ENCODE measurements at regions not wholly inside any gene's neighbourhood (a gene's known extent, or its start where the extent isn't known, plus 50 kb on each side); places are given as distances from the start of the nearest gene placed in this dataset.

DNA sequence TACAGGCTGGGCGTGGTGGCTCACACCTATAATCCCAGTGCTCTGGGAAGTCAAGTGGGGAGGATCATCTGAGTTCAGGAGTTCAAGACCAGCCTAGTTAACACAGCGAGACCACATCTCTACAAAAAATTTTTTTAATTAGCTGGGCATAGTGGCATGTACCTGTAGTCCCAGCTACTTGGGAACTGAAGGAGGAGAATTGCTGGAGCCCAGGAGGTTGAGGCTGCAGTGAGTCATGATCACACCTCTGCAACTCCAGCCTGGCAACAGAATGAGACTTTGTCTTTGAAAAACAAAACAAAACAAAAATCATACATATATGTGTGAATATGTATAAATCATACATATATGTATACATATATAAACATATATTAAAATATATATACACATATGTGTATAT lies 54.1 kb upstream of the MARCHF10 start:
- TF ChIP-seq, protein P1, sequence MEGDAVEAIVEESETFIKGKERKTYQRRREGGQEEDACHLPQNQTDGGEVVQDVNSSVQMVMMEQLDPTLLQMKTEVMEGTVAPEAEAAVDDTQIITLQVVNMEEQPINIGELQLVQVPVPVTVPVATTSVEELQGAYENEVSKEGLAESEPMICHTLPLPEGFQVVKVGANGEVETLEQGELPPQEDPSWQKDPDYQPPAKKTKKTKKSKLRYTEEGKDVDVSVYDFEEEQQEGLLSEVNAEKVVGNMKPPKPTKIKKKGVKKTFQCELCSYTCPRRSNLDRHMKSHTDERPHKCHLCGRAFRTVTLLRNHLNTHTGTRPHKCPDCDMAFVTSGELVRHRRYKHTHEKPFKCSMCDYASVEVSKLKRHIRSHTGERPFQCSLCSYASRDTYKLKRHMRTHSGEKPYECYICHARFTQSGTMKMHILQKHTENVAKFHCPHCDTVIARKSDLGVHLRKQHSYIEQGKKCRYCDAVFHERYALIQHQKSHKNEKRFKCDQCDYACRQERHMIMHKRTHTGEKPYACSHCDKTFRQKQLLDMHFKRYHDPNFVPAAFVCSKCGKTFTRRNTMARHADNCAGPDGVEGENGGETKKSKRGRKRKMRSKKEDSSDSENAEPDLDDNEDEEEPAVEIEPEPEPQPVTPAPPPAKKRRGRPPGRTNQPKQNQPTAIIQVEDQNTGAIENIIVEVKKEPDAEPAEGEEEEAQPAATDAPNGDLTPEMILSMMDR (conservative IDR thresholded peaks at IDR 0.05 in 1 of 2, IDR thresholded peaks at IDR 0.05 in 1 of 2; ENCODE audit: extremely low read depth in 1 of 2, insufficient read depth in 1 of 2, low read depth in 1 of 2, low read length in 2 of 2): no peak
- no peak for TF ChIP-seq EZH2 (IDR thresholded peaks at IDR 0.05; ENCODE audit: borderline replicate concordance, low read length)
